Hypothalamus (tissue), 51 donors: ENCODE measurements at regions not wholly inside any gene's neighbourhood (a gene's known extent, or its start where the extent isn't known, plus 50 kb on each side); places are given as distances from the start of the nearest gene placed in this dataset.
A peak's percentile ranks its signal among the peaks of the same experiment; 100 is the strongest.

Source experiments
- DNase-seq, 51 donors: peaks; one replicate each; lab custom pipeline; 2025; lab: John Stamatoyannopoulos, UW

GRCh38 chr5:88144219-88145001, 124.2 kb downstream of the TMEM161B start:
- DNase-seq = peak in 33 of 51 donors; percentile 5 to 66 (median 23)

- DNase-seq = peak in 15 of 51 donors; percentile 10 to 72 (median 20)
Measured at GRCh38 chr5:88143693-88144218, 124.9 kb downstream of the TMEM161B start.

- DNase-seq = peak in 35 of 51 donors; percentile 8 to 86 (median 34)
Measured at GRCh38 chr5:88142886-88143692, 125.6 kb downstream of the TMEM161B start.

- no peak for DNase-seq
Measured at GRCh38 chr5:88142636-88142885, 126.1 kb downstream of the TMEM161B start.

- peak; percentile 91 to 100 (median 98) for DNase-seq
Measured at GRCh38 chr5:88140856-88141752, 127.5 kb downstream of the TMEM161B start.

GRCh38 chr5:88140396-88140855, 128.2 kb downstream of the TMEM161B start:
- peak in 31 of 51 donors; percentile 13 to 89 (median 41) for DNase-seq

GRCh38 chr5:88130211-88130815, 138.3 kb downstream of the TMEM161B start:
- no peak for DNase-seq

- DNase-seq = no peak
Measured at GRCh38 chr5:88128813-88129212, 139.8 kb downstream of the TMEM161B start.

- DNase-seq = no peak
Measured at GRCh38 chr5:88119535-88120125, 149.0 kb downstream of the TMEM161B start.

GRCh38 chr5:88118179-88118578, 150.5 kb downstream of the TMEM161B start:
- DNase-seq = no peak

- DNase-seq = no peak
Measured at GRCh38 chr5:88117546-88117945, 151.1 kb downstream of the TMEM161B start.

- DNase-seq = no peak
Measured at GRCh38 chr5:88116396-88116795, 152.2 kb downstream of the TMEM161B start.

GRCh38 chr5:88115211-88115610, 153.4 kb downstream of the TMEM161B start:
- DNase-seq = no peak

- DNase-seq = no peak
Measured at GRCh38 chr5:88113429-88113828, 155.2 kb downstream of the TMEM161B start.

- DNase-seq = no peak
Measured at GRCh38 chr5:88109818-88110217, 158.8 kb downstream of the TMEM161B start.

- peak in 1 of 51 donors; percentile 30 for DNase-seq
Measured at GRCh38 chr5:88108490-88109279, 160.0 kb downstream of the TMEM161B start.

GRCh38 chr5:88094906-88095496, 173.6 kb downstream of the TMEM161B start:
- DNase-seq = peak in 1 of 51 donors; percentile 53

- peak in 6 of 51 donors; percentile 6 to 74 (median 14) for DNase-seq
Measured at GRCh38 chr5:88094403-88094802, 174.2 kb downstream of the TMEM161B start.
